Gastrocnemius medialis (tissue), 4 donors: ENCODE measurements at regions not wholly inside any gene's neighbourhood (a gene's known extent, or its start where the extent isn't known, plus 50 kb on each side); places are given as distances from the start of the nearest gene placed in this dataset.

Experiments
- ATAC-seq, 2 donors: fragments of 150-250 bp; one replicate each; pipeline ENCODE4 v1.9.1; 2016
- DNase-seq, 2 donors: peaks; one replicate each; pipeline ENCODE4 v3.0.0-alpha.2; 2019
- H3K27ac ChIP-seq, 4 donors: fragments of 200-600 bp; sonication (generic); 1 replicate in 1 of 4; 2 replicates in 3 of 4; pipeline ENCODE4 v1.5.1; 2016 to 2018; ENCODE audit warnings: mild to moderate bottlenecking in 2 of 4, moderate library complexity in 1 of 4
- H3K27me3 ChIP-seq, 3 donors: fragments of 200-600 bp; sonication (generic) in 2 of 3; 1 replicate in 1 of 3; 2 replicates in 2 of 3; pipeline versions ENCODE4 v1.5.1 to v1.6.0; 2016 to 2019; ENCODE audit warnings: mild to moderate bottlenecking in 1 of 3, moderate library complexity in 1 of 3
- H3K36me3 ChIP-seq, 2 donors: fragments of 200-600 bp; sonication (generic) in 1 of 2; one replicate each; pipeline ENCODE4 v1.5.1; 2017 to 2018
- H3K4me1 ChIP-seq, 2 donors: fragments of 200-600 bp; sonication (generic) in 1 of 2; one replicate each; pipeline ENCODE4 v1.5.1; 2016 to 2017; ENCODE audit warnings: mild to moderate bottlenecking in 2 of 2
- H3K4me3 ChIP-seq, 4 donors: fragments of 200-600 bp; sonication (generic) in 3 of 4; 1 replicate in 1 of 4; 2 replicates in 3 of 4; pipeline ENCODE4 v1.5.1; 2016 to 2019; ENCODE audit warnings: mild to moderate bottlenecking in 2 of 4
- H3K9me3 ChIP-seq, 3 donors: fragments of 200-600 bp; sonication (generic) in 2 of 3; 1 replicate in 1 of 3; 2 replicates in 2 of 3; pipeline ENCODE4 v1.5.1; 2016 to 2019
- POLR2A ChIP-seq, 2 donors: fragments of 450-650 bp; IDR thresholded peaks; one replicate each; pipeline ENCODE4 v1.6.1; 2017; ENCODE audit warnings: antibody characterized with exemption in 2 of 2, mild to moderate bottlenecking in 2 of 2, moderate library complexity in 2 of 2
- in situ Hi-C, 4 donors: fragments of 200-750 bp; cut with MboI; loops; one replicate each; pipeline versions ENCODE4 v1.15.0 to v1.8.0; 2017; ENCODE audit warnings: low sequenced_read_pairs in 4 of 4
- intact Hi-C: fragments of 100-400 bp; cut with DNase I; formaldehyde crosslinking; loops from one replicate; pipeline ENCODE4 v1.15.1; 2023; ENCODE audit warnings: low total_unique reads
- TF ChIP-seq, protein P1 (sequence below), 5 experiments: fragments of 450-650 bp in 3 of 5; fragments of 200-600 bp in 2 of 5; sonication (generic) in 2 of 5; IDR thresholded peaks in 4 of 5; conservative IDR thresholded peaks in 1 of 5; 1 replicate in 4 of 5; 2 replicates in 1 of 5; pipeline ENCODE4 v1.5.1; 2016 to 2019; ENCODE audit warnings: antibody characterized with exemption in 5 of 5, mild to moderate bottlenecking in 3 of 5, moderate library complexity in 3 of 5

DNA sequence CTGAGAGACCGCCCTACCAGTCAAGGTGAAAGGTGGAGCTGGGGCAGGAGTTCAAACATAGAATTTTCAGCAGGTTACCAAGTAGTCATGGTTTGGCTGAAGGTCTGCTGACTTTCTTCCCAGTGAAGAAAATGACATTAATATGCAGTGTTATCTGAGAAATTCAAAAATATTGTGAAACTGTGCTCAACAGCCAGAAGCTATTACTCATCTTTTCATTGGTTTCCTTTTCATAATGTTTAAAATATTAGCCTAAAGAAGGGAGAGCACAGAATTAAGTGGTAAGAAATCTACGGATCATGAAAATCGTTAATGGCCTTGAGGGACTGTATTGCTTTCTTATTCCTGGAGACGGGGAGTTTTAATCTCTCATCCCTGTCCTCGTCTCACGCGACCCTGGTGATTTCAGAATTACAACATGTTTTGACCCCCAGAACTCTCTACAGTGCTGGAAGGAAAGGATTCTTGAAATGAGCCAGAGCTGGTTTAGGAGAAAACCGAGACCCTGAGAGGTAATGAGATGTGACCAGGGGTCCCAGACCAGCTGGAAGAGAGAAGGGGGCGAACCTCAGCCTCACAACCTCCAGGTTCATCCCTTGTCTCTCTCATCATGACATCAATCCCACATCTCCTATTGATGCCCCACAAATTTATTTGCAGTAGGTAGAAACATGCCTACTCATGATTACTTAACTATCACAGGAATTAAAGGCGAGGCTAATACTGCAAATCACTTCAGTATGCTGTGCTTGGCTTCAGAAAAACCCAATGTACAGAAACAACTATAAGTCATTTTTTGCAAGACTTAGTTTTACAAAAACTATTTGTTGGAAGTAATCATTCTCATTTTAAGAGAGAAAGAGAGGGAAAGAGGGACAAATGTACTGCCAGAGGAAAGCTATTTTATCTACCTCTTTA is 209.5 kb downstream of the FNDC1 start:
- intact Hi-C loops (no loop called here), in situ Hi-C loops (no loop called here)
- H3K27me3 ChIP-seq, result no peaks in the 10 kb centered on the region
- H3K4me3 ChIP-seq, result no peak overlapping the region
- H3K27ac ChIP-seq, result no peak overlapping the region
- H3K4me1 ChIP-seq, result peaks cover 0 to 6% of the 10 kb centered on the region in 2 donors
- no peaks in the 10 kb centered on the region for H3K9me3 ChIP-seq
- DNase-seq (no peak), ATAC-seq (no peak)
- H3K36me3 ChIP-seq, result no peaks in the 10 kb centered on the region
- TF ChIP-seq POLR2A (IDR thresholded peaks at IDR 0.05), result no peak
- TF ChIP-seq, protein P1, sequence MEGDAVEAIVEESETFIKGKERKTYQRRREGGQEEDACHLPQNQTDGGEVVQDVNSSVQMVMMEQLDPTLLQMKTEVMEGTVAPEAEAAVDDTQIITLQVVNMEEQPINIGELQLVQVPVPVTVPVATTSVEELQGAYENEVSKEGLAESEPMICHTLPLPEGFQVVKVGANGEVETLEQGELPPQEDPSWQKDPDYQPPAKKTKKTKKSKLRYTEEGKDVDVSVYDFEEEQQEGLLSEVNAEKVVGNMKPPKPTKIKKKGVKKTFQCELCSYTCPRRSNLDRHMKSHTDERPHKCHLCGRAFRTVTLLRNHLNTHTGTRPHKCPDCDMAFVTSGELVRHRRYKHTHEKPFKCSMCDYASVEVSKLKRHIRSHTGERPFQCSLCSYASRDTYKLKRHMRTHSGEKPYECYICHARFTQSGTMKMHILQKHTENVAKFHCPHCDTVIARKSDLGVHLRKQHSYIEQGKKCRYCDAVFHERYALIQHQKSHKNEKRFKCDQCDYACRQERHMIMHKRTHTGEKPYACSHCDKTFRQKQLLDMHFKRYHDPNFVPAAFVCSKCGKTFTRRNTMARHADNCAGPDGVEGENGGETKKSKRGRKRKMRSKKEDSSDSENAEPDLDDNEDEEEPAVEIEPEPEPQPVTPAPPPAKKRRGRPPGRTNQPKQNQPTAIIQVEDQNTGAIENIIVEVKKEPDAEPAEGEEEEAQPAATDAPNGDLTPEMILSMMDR (IDR thresholded peaks at IDR 0.05 in 4 of 5, conservative IDR thresholded peaks at IDR 0.05 in 1 of 5), result no peak

DNA sequence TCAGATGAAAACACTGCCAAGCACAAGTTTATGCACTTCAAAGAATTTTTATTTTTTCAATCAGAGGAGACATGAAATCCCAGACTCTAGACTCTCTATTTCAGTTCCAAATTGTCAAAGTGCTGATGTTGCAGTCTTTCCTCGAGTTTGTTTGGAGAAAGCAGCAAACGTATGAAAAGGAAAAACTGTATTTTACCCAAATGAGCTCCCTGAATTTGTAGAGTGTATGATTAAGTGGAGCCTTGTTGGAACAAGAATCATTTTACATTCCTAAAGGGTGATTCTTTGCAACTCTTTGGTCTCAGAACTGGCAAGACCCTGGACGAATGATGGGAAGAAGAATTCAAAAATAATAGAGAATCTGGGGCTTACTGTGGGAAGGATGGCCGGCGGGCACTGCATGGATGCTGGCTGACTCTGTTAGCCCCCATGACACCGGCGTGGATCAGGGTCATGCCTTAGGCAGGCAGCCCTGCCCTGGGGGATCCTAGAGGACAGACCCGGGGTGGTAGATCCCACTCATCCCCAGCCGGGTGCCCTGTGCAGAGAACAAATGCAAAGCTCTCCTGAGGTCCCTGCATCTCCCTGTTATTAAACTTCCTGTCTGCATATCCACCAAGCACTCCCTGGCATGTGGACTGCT is 207.4 kb downstream of the FNDC1 start:
- Histone ChIP-seq H3K4me3 (no peak overlapping the region), H3K9me3 (no peaks in the 10 kb centered on the region), H3K36me3 (no peaks in the 10 kb centered on the region), H3K27me3 (no peaks in the 10 kb centered on the region), H3K4me1 (peaks cover 0 to 3% of the 10 kb centered on the region in 2 donors), H3K27ac (no peak overlapping the region)
- no peak for TF ChIP-seq POLR2A (IDR thresholded peaks at IDR 0.05)
- TF ChIP-seq, protein P1 (IDR thresholded peaks at IDR 0.05 in 4 of 5, conservative IDR thresholded peaks at IDR 0.05 in 1 of 5), result no peak
- intact Hi-C loops, result no loop called here
- ATAC-seq, result no peak
- no peak for DNase-seq
- in situ Hi-C loops, result no loop called here

DNA sequence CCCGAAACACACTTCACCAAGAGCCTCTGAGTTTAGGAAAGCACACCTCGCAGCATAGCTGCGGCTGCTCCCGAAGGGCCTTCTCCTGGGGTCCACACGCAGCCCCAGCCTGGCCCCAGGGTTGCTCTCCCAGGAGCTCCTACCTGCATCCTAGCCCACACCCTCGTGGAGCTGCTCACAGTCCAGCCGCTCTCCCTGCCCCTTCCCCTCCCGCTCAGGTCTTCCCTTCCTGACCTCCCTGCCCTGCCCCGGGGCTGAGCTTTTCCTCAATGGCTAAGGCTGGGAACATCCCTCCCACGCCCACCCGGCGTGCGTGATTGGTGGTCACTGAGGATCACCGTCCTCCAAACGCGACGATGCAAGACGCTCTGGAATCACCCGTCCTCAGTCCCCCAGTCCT is 205.8 kb downstream of the FNDC1 start:
- H3K9me3 ChIP-seq, result peaks cover 0 to under 1% (median 0%) of the 10 kb centered on the region in 3 donors
- no peak for ATAC-seq
- H3K4me3 ChIP-seq, result no peak overlapping the region
- no peaks in the 10 kb centered on the region for H3K4me1 ChIP-seq
- H3K36me3 ChIP-seq, result no peaks in the 10 kb centered on the region
- no peak overlapping the region for H3K27ac ChIP-seq
- in situ Hi-C loops (no loop called here), intact Hi-C loops (no loop called here)
- H3K27me3 ChIP-seq, result no peaks in the 10 kb centered on the region
- no peak for TF ChIP-seq POLR2A (IDR thresholded peaks at IDR 0.05)
- TF ChIP-seq, protein P1 (IDR thresholded peaks at IDR 0.05 in 4 of 5, conservative IDR thresholded peaks at IDR 0.05 in 1 of 5), result no peak
- DNase-seq, result no peak

- no peaks in the 10 kb centered on the region for H3K27me3 ChIP-seq
- DNase-seq, result no peak
- H3K4me1 ChIP-seq, result no peaks in the 10 kb centered on the region
- H3K9me3 ChIP-seq, result peaks cover 0 to 11% (median 0%) of the 10 kb centered on the region in 3 donors
- intact Hi-C loops, result no loop called here
- no peak overlapping the region for H3K4me3 ChIP-seq
- TF ChIP-seq, protein P1 (IDR thresholded peaks at IDR 0.05 in 4 of 5, conservative IDR thresholded peaks at IDR 0.05 in 1 of 5), result no peak
- no peak for TF ChIP-seq POLR2A (IDR thresholded peaks at IDR 0.05)
- in situ Hi-C loops, result no loop called here
- H3K27ac ChIP-seq, result no peak overlapping the region
- ATAC-seq, result no peak
- no peaks in the 10 kb centered on the region for H3K36me3 ChIP-seq
Measured at GRCh38 chr6:159373670-159374069, 204.5 kb downstream of the FNDC1 start.
